ENCODE measurements at regions not wholly inside any gene's neighbourhood (a gene's known extent, or its start where the extent isn't known, plus 50 kb on each side); places are given as distances from the start of the nearest gene placed in this dataset.

- Histone ChIP-seq H3K36me3 (no peaks in the 10 kb centered on the region), H3K27ac (no peak overlapping the region), H3K4me1 (ENCODE audit: control insufficient read depth in 1 of 2, low read depth in 2 of 2) (no peaks in the 10 kb centered on the region), H3K27me3 (replicated peaks; ENCODE audit: insufficient read depth) (no peaks in the 10 kb centered on the region), H3K9me3 (no peaks in the 10 kb centered on the region), H3K4me3 (no peak overlapping the region)
- ATAC-seq (ENCODE audit: insufficient number of reproducible peaks, low FRiP score, low read depth), result no peak
- TF ChIP-seq, protein P1, sequence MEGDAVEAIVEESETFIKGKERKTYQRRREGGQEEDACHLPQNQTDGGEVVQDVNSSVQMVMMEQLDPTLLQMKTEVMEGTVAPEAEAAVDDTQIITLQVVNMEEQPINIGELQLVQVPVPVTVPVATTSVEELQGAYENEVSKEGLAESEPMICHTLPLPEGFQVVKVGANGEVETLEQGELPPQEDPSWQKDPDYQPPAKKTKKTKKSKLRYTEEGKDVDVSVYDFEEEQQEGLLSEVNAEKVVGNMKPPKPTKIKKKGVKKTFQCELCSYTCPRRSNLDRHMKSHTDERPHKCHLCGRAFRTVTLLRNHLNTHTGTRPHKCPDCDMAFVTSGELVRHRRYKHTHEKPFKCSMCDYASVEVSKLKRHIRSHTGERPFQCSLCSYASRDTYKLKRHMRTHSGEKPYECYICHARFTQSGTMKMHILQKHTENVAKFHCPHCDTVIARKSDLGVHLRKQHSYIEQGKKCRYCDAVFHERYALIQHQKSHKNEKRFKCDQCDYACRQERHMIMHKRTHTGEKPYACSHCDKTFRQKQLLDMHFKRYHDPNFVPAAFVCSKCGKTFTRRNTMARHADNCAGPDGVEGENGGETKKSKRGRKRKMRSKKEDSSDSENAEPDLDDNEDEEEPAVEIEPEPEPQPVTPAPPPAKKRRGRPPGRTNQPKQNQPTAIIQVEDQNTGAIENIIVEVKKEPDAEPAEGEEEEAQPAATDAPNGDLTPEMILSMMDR (IDR thresholded peaks at IDR 0.05), result no peak
- no peak for DNase-seq (ENCODE audit: low spot score)
These were observed 56.4 kb upstream of the MIR17HG start for GRCh38 chr13:91291078-91291477.

- Histone ChIP-seq H3K27ac (no peak overlapping the region), H3K36me3 (no peaks in the 10 kb centered on the region), H3K4me3 (no peak overlapping the region), H3K9me3 (no peaks in the 10 kb centered on the region), H3K27me3 (replicated peaks; ENCODE audit: insufficient read depth) (no peaks in the 10 kb centered on the region), H3K4me1 (ENCODE audit: control insufficient read depth in 1 of 2, low read depth in 2 of 2) (no peaks in the 10 kb centered on the region)
- ATAC-seq (ENCODE audit: insufficient number of reproducible peaks, low FRiP score, low read depth) (no peak), DNase-seq (ENCODE audit: low spot score) (no peak)
- TF ChIP-seq, protein P1 (IDR thresholded peaks at IDR 0.05), result no peak
These were observed 54.8 kb upstream of the MIR17HG start for GRCh38 chr13:91292630-91293221.

- TF ChIP-seq, protein P1 (IDR thresholded peaks at IDR 0.05), result no peak
- H3K27ac ChIP-seq, result no peak overlapping the region
- H3K36me3 ChIP-seq, result no peaks in the 10 kb centered on the region
- H3K27me3 ChIP-seq (replicated peaks; ENCODE audit: insufficient read depth), result no peaks in the 10 kb centered on the region
- no peaks in the 10 kb centered on the region for H3K4me1 ChIP-seq (ENCODE audit: control insufficient read depth in 1 of 2, low read depth in 2 of 2)
- DNase-seq (ENCODE audit: low spot score) (no peak), ATAC-seq (ENCODE audit: insufficient number of reproducible peaks, low FRiP score, low read depth) (no peak)
- H3K9me3 ChIP-seq, result no peaks in the 10 kb centered on the region
- H3K4me3 ChIP-seq, result no peak overlapping the region
These were observed 51.6 kb upstream of the MIR17HG start for GRCh38 chr13:91295712-91296410.

- Histone ChIP-seq H3K4me1 (ENCODE audit: control insufficient read depth in 1 of 2, low read depth in 2 of 2) (no peaks in the 10 kb centered on the region), H3K27ac (no peak overlapping the region), H3K9me3 (no peaks in the 10 kb centered on the region), H3K36me3 (no peaks in the 10 kb centered on the region), H3K27me3 (replicated peaks; ENCODE audit: insufficient read depth) (no peaks in the 10 kb centered on the region), H3K4me3 (no peak overlapping the region)
- DNase-seq (ENCODE audit: low spot score) (no peak), ATAC-seq (ENCODE audit: insufficient number of reproducible peaks, low FRiP score, low read depth) (no peak)
- TF ChIP-seq, protein P1 (IDR thresholded peaks at IDR 0.05), result no peak
These were observed 50.0 kb upstream of the MIR17HG start for GRCh38 chr13:91297503-91297902.

Measured in thoracic aorta (tissue), 2 donors.